NCI-H2081 treated with DMSO at 0.1 percent for 48 hours (cell line): ENCODE measurements at regions not wholly inside any gene's neighbourhood (a gene's known extent, or its start where the extent isn't known, plus 50 kb on each side); places are given as distances from the start of the nearest gene placed in this dataset.

ENCODE experiments used
- DNase-seq: peaks from one replicate; lab custom pipeline; 2025; lab: John Stamatoyannopoulos, UW

DNA sequence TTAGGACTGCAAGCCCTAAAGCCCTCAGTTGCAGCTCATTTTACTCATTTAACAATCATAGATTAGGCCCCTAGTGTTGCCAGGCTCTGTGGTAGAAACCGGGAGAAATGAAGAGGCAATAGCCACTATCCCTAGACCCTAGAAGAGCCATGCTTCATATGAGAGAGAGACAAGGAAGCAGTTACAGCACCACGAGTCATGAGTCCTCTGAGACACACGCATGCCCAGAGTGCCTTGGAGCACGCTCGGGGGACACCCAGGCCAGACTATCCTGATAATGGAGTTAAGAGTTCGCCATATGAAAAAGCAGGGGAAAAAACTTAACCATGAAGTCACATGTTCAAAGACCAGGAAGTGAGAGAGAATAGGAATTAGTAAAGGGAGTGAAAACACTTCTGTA lies 321.5 kb upstream of the PKDCC start:
- no peak for DNase-seq

DNA sequence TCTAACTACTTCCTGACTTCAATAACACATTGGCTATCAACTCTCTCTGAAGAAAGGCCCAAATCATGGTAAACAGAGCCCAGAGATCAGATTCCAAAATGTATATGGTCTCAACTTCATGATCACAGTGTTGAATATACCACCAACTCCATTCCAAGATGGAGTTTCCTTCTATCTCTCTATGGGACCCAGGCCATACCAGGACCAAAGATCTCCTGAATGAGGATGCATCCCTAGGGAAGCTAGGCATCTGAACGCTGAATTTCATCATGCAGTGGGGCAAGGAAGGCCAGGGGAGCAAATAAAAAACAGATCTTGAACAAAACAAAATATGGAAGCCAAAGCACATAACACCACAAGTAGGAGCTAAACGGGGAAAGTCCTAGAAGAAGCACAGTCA lies 320.7 kb upstream of the PKDCC start:
- no peak for DNase-seq

GRCh38 chr2:41727711-41728110 lies 320.1 kb upstream of the PKDCC start:
- DNase-seq, result no peak

- no peak for DNase-seq
These were observed 319.0 kb upstream of the PKDCC start for GRCh38 chr2:41728788-41729338.

DNA sequence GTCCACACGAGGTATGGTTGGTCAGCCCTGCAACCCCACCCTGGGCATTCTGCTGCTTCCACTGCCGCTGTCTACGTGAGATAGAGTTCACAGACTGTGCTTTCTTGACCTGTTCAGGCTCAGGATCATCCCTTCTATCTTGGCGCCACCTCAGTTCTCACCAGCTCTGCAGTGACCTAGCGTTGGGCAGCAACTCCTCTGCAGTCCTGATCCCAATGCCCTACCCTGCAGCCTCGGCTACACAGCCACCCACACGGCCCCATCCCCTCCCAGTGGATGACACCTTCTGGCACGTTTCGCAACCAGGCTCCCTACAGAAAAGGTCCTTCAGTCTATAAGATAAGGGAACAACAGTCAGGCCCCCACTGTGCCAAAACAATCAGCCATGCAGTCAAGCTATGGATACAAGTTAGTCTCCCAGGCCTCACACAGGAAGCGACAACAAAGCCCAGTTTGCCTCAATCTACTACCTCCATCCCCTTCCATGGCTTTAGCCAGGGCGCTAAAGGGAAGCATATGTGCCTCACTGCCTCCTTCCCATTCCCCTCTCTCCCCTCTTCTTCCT lies 317.9 kb upstream of the PKDCC start:
- no peak for DNase-seq

GRCh38 chr2:41735006-41735405 lies 312.8 kb upstream of the PKDCC start:
- DNase-seq, result no peak

- no peak for DNase-seq
These were observed 312.3 kb upstream of the PKDCC start for GRCh38 chr2:41735476-41735875.

- no peak for DNase-seq
These were observed 311.7 kb upstream of the PKDCC start for GRCh38 chr2:41736105-41736567.

DNA sequence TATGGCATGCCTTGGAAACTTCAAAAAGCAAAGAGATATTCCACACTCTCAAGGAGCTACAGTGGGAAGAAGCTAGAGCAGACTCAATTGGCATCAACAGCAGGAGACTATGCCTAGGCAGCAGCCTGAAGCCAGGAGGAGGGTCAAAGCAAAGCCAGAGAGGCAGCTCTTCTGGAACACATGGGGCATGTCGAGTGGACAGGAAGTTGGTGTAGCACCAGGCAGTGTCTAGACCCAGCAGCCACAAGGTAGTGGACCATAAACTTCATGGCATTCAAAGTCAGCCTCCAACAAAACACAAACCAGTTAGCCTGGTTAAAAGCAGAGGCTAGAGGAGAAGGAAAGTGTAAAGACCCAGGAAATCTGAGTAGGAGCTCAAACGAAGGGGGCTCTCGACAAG lies 311.2 kb upstream of the PKDCC start:
- no peak for DNase-seq

GRCh38 chr2:41737888-41738287 lies 309.9 kb upstream of the PKDCC start:
- no peak for DNase-seq

DNA sequence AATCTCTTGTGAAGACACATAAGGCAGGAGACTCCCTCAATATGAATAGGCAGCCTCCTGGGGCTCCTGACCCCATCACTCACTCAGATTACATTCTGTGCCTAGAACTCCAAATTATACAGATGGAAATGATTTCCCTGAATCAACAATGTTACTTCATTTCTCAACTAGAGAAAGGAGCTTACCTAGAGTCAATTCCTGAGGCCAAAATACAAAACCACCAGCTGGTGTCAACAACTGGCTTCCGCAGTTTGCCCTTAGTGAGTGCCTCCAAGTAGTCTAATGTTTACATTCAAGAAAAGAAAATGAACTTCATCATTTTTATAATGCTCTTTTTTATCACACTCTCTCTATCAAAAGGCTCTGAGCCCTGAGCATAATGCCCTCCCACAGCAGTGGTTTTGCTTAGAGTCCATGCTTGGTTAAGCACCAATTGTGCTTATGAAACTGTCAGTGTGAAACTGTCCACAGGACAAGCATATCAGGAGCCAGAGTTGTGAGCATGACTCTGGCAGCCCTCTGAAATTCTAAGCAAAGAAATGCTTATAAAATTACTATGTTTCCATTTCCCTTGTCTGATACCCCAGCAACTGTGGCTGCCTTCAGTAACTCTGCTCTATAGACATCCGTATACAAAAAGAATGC lies 305.7 kb upstream of the PKDCC start:
- DNase-seq, result peak; percentile 22

DNA sequence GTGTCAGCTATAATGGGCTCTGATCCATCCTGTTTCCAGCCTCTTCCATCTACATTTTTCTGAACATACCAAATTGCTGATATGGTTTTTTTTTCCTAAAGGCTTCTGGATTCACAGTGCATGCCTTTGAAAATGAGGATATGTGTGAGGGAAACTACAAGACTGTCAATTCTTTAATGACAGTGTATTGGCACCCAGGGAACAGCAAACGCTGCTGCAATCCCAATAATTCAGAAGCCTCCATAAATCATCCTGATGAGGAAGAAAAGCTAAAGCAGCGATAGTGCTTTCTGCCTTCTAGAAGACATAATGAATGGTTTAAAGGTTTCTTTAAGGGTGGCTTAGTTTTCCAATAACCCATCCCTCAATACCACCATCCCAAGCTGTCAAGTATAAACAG lies 304.5 kb upstream of the PKDCC start:
- no peak for DNase-seq

DNA sequence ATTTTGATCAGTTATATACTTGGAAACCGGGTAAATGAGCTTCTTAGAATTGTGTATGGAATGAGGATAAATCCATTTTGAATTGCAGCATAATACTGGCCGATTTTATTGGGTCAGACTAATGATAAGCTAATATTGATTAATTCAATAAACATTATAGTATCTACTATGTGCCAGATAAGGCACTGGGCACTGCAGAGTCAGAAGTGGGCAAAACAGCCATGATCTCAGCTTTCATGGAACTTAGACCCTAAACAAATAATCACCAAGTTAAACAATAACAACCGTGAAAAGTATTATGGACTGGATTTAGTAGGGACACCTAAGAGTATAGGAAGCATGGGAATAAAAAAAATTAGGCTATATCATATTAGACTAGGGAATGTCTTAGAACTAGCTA lies 297.0 kb upstream of the PKDCC start:
- DNase-seq, result no peak

DNA sequence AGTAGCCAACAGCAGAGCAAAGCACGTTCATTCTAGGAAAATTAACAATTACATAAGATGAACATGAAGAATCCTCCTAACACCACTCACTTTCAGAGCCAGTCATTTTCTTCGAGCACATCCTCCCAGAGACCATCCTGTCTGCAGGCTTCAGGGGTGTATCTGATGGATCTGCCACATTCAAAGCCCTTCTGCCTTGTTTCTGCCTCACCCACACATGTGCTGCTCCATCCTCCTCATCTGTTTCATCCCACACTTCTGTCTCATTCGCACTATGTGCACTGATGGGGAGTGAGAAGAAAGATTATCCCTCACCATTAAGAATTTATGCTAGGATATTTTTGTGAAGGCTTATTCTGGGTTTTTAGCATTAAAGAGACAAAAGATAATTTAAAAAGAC lies 287.9 kb upstream of the PKDCC start:
- no peak for DNase-seq

- no peak for DNase-seq
These were observed 284.7 kb upstream of the PKDCC start for GRCh38 chr2:41763141-41763540.

DNA sequence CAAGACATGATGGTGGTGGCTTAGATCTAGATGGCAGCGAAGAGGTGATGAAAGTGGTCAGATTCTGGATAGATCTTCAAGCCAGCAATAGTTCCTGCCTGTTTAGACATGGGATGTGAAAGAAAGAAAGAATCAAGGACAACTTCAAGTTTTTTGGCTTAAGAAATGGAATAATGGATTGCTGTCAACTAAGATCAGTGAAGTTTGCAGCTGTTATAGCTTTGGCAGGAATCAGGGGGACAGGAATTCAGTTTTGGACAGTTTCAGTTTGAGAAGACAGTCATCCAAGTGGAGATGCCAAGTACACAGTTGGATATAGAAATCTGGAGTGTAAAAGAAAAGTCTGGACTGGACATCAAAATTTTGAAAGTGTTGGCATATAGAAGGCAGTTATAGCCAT lies 283.7 kb upstream of the PKDCC start:
- DNase-seq, result no peak

DNA sequence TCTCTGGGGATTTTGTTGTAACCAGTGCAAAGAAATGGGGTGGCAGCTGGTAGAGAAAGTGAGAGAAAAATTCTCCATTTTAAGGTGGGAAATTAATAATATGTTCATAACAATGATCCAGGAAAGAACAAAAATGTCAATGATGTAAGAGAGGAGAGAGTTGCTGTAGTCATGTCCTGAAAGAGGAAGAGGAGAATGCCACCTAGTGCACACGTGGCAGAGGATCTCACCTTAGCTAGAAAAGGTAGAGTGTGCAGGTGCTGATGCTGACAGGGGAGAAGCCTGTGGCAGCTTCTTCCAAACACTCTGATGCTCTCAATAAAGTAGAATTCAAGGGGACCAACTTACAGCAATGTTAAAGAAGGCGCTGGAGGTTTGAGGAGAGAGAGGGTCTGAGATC lies 282.9 kb upstream of the PKDCC start:
- no peak for DNase-seq

DNA sequence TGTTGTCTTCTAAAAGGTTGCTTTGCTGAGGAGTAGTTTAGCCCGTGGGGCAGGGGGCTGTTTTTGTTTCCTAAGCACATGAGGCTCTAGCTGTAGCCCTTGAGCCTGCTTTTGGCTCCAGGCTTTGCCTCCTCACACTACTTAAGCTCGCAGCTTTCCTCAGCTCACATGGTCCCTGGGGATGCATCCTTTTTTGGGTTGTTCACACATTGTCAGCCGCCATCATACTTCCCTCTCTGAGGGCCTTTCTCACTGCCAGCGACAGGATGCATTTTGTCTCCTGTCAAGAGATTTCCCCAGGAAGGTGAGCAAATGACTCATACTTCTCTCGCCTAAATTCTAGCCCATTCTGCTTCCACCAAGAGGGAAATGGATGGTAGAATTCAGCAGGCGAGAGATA lies 279.5 kb upstream of the PKDCC start:
- no peak for DNase-seq

DNA sequence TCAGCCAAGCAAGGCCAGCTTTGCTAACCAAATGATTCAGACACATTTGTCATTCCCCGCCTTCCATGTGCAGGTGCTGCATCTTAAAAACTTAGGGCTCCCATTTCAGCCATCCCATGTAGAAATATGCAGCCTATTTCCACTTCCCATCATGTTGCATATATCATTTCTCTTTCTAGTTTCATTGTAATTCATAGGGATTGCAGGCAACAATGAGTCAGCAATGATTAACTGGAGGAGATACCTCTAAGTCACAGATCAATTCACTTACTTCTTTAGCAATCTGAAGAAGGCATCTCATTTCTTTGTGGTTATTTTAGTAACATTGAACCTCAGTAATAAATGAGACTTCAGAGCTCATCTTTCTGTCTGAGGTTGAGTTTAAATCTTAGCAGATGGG lies 276.1 kb upstream of the PKDCC start:
- no peak for DNase-seq

- no peak for DNase-seq
These were observed 275.1 kb upstream of the PKDCC start for GRCh38 chr2:41772697-41773096.

DNA sequence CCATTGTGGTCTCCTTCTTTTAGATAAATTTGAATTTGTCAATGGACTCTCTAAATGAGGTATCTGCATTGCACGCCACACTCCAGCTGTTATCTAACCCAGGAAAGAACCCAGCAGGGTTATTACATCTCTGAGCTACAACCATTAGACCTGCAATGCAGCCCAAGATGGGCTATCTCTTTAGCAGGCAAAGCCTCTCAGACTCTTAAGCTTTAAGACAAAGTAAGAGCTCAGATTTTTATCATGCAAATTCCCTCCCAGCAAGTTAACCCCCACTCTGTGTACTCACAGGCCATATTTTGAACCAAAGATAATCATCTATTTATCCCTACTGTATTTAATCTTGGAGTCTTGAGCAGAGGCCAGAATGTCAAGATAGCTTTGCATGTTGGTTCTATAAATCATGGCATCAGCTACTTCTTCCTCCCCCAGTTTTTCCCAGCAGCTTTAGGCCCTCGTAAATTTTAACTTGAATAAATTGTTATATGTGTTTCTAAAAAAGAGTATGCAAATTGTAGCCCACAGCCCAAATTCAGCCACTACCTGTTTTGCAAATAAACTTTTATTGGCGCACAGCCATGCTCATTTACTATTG lies 273.7 kb upstream of the PKDCC start:
- no peak for DNase-seq

GRCh38 chr2:41775366-41776025 lies 272.3 kb upstream of the PKDCC start:
- DNase-seq, result no peak

DNA sequence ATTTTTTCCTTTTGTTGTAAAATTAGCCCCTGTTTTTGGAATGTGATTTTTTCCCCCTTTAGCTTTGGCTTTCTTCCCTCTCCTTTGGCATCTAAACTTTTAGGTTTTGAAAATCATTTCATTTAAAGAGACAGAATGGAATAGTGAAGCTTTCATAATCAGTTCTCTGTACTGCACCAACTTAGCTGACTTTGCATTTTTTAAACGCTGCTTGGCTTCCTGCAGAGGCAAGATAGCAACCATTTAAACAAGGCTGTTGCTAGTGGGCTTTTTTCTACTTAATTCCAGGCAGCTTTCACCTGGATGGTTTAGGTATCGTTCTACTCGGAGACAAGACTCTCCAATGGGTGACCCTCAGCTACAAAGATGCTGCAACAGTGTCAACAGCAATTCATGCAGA lies 267.9 kb upstream of the PKDCC start:
- DNase-seq, result no peak
